A549 (cell line): ENCODE measurements at regions not wholly inside any gene's neighbourhood (a gene's known extent, or its start where the extent isn't known, plus 50 kb on each side); places are given as distances from the start of the nearest gene placed in this dataset.

Source experiments
- ATAC-seq, 2 experiments: fragments of 200-7000 bp in 1 of 2; fragments of >200 bp in 1 of 2; cut with Nextera tagmentation in 1 of 2; cut with Tn5 transposase in 1 of 2; 3 replicates each; pipeline versions ENCODE4 v1.8.0 to v1.9.1; 2018 to 2020; ENCODE audit warnings: mild to moderate bottlenecking in 1 of 2, moderate library complexity in 1 of 2
- CTCF ChIA-PET: fragments of 300-600 bp; sonication (Branson Sonifier 250); formaldehyde crosslinking; extraction: SDS; loops from one replicate; lab custom pipeline; 2021; ENCODE audit warnings: antibody characterized with exemption, inconsistent platforms; lab: Yijun Ruan, JAX
- POLR2A ChIA-PET: fragments of 350-600 bp; formaldehyde crosslinking; extraction: SDS; loops from one replicate; lab custom pipeline; 2021; ENCODE audit warnings: antibody characterized with exemption, inconsistent platforms; lab: Yijun Ruan, JAX
- DNase-seq, 2 experiments: peaks; one replicate each; pipeline versions ENCODE4 v3.0.0 to v3.0.0-alpha.2; 2011 to 2016; ENCODE audit warnings: low read depth in 1 of 2, low spot score in 1 of 2
- FAIRE-seq: peaks from 2 replicates; lab custom pipeline; 2011; peaks lifted over from hg19 to GRCh38; lab: Jason Lieb, UNC
- H3K27ac ChIP-seq, 2 experiments: fragments of >200 bp; sonication (Bioruptor Twin); formaldehyde crosslinking; 3 replicates each; pipeline ENCODE4 v1.5.1; 2016 to 2017
- H3K4me1 ChIP-seq: fragments of >200 bp; sonication (Bioruptor Twin); formaldehyde crosslinking; 3 replicates; pipeline ENCODE4 v1.6.1; 2016
- H3K4me2 ChIP-seq: fragments of >200 bp; sonication (Bioruptor Twin); formaldehyde crosslinking; 3 replicates; pipeline ENCODE4 v1.6.1; 2016
- H3K4me3 ChIP-seq: fragments of >200 bp; sonication (Bioruptor Twin); formaldehyde crosslinking; 3 replicates; pipeline ENCODE4 v1.5.1; 2016
- H3K9me3 ChIP-seq: fragments of >200 bp; sonication (Bioruptor Twin); formaldehyde crosslinking; 3 replicates; pipeline ENCODE4 v1.6.1; 2016
- CBX8 ChIP-seq: fragments of 200-600 bp; sonication (generic); IDR thresholded peaks from 2 replicates; pipeline ENCODE4 v1.6.1; 2016
- EHF ChIP-seq: fragments of 250-450 bp; sonication (Bioruptor Pico); IDR thresholded peaks from 2 replicates; pipeline ENCODE4 v1.5.0; 2020; ENCODE audit warnings: mild to moderate bottlenecking
- EP300 ChIP-seq, 2 experiments: fragments of >200 bp; sonication (Bioruptor Twin); formaldehyde crosslinking; IDR thresholded peaks; 2 replicates in 1 of 2; 3 replicates in 1 of 2; pipeline ENCODE4 v1.6.1; 2016 to 2017
- FOSB ChIP-seq: fragments of 250-450 bp; sonication (Bioruptor Pico); IDR thresholded peaks from 2 replicates; pipeline ENCODE4 v1.5.0; 2020; ENCODE audit warnings: mild to moderate bottlenecking, moderate library complexity
- HDAC2 ChIP-seq: fragments of 200-600 bp; sonication (generic); IDR thresholded peaks from 2 replicates; pipeline ENCODE4 v1.6.1; 2016
- HOXB13 ChIP-seq: fragments of 250-450 bp; sonication (Bioruptor Pico); IDR thresholded peaks from 2 replicates; pipeline ENCODE4 v1.5.0; 2020; ENCODE audit warnings: low read depth, mild to moderate bottlenecking, moderate library complexity
- JUN ChIP-seq, 2 experiments: fragments of >200 bp; sonication (Bioruptor Twin); formaldehyde crosslinking; IDR thresholded peaks; 2 replicates in 1 of 2; 3 replicates in 1 of 2; pipeline ENCODE4 v1.6.1; 2016 to 2017
- KDM1A ChIP-seq: fragments of 200-600 bp; sonication (generic); IDR thresholded peaks from 2 replicates; pipeline ENCODE4 v1.6.1; 2016; ENCODE audit warnings: low read depth, mild to moderate bottlenecking
- KDM5A ChIP-seq: fragments of 200-600 bp; sonication (generic); IDR thresholded peaks from 2 replicates; pipeline ENCODE4 v1.6.1; 2016; ENCODE audit warnings: antibody characterized with exemption, mild to moderate bottlenecking
- MAZ ChIP-seq: fragments of 150-350 bp; IDR thresholded peaks from 2 replicates; pipeline ENCODE4 v1.6.1; 2014; ENCODE audit warnings: antibody characterized with exemption, low read depth, low read length, borderline replicate concordance
- MYC ChIP-seq: IDR thresholded peaks from 2 replicates; pipeline ENCODE4 v1.6.1; 2012; ENCODE audit warnings: mild to moderate bottlenecking, inconsistent platforms, low read length, improper control_type of control experiment, borderline replicate concordance
- NFE2L2 ChIP-seq: fragments of 150-350 bp; conservative IDR thresholded peaks from 2 replicates; pipeline ENCODE4 v1.6.1; 2014; ENCODE audit warnings: low read length
- NPAS2 ChIP-seq: fragments of 250-450 bp; sonication (Bioruptor Pico); IDR thresholded peaks from 2 replicates; pipeline ENCODE4 v1.8.0; 2022; ENCODE audit warnings: mild to moderate bottlenecking, moderate library complexity, borderline replicate concordance
- PHF8 ChIP-seq: fragments of 200-600 bp; sonication (generic); IDR thresholded peaks from 2 replicates; pipeline ENCODE4 v1.6.1; 2016; ENCODE audit warnings: low read depth, mild to moderate bottlenecking, antibody characterized with exemption, moderate library complexity, borderline replicate concordance
- POLR2A ChIP-seq: IDR thresholded peaks from 2 replicates; pipeline ENCODE4 v1.6.1; 2012; ENCODE audit warnings: mild to moderate bottlenecking, low read length
- POLR2AphosphoS2 ChIP-seq: conservative IDR thresholded peaks from 2 replicates; pipeline ENCODE4 v1.6.1; 2012; ENCODE audit warnings: low read length, improper control_type of control experiment, inconsistent platforms
- RCOR1 ChIP-seq: fragments of 150-350 bp; IDR thresholded peaks from 2 replicates; pipeline ENCODE4 v1.6.1; 2014; ENCODE audit warnings: antibody characterized with exemption, low read length, low read depth
- RNF2 ChIP-seq: fragments of 200-600 bp; sonication (generic); IDR thresholded peaks from 2 replicates; pipeline ENCODE4 v1.6.1; 2016; ENCODE audit warnings: low read depth, mild to moderate bottlenecking, antibody characterized with exemption, moderate library complexity, borderline replicate concordance
- SREBF2 ChIP-seq: fragments of 450-650 bp; IDR thresholded peaks from 2 replicates; pipeline ENCODE4 v1.6.1; 2014; ENCODE audit warnings: mild to moderate bottlenecking, moderate library complexity
- ZC3H11A ChIP-seq: fragments of 450-650 bp; IDR thresholded peaks from 2 replicates; pipeline ENCODE4 v1.6.1; 2014; ENCODE audit warnings: antibody characterized with exemption, mild to moderate bottlenecking
- WGBS: methylation state at CpG from one replicate; pipeline ENCODE4 v1.1.6; 2017; ENCODE audit errors: missing lambda C conversion rate; 5-methylcytosine and 5-hydroxymethylcytosine counted together

- Histone ChIP-seq H3K4me2 (no peak overlapping the region), H3K9me3 (no peaks in the 10 kb centered on the region), H3K4me1 (peaks cover under 1% of the 10 kb centered on the region), H3K27ac (no peak overlapping the region), H3K4me3 (no peak overlapping the region)
- ChIA-PET CTCF (interaction anchor here (0.6 kb wide), 2 partner anchors 88 to 237 kb away, joined by 3 read pairs; no protein-coding TSS in a partner anchor), POLR2A (no interaction called here)
- DNase-seq (no peak), ATAC-seq (no peak), FAIRE-seq (no peak)
- TF ChIP-seq JUN (IDR thresholded peaks at IDR 0.05) (no peak), HOXB13 (no peak), EP300 (IDR thresholded peaks at IDR 0.05) (no peak), NPAS2 (CRISPR knock-in tag) (no peak), SREBF2 (no peak), KDM1A (no peak), RNF2 (no peak), CBX8 (no peak), POLR2AphosphoS2 (no peak), NFE2L2 (no peak)
- WGBS = 92% methylated on average over 2 of the region's 2 CpGs
Measured at GRCh38 chr6:139603581-139603980, 229.1 kb upstream of the CITED2 start.

DNA sequence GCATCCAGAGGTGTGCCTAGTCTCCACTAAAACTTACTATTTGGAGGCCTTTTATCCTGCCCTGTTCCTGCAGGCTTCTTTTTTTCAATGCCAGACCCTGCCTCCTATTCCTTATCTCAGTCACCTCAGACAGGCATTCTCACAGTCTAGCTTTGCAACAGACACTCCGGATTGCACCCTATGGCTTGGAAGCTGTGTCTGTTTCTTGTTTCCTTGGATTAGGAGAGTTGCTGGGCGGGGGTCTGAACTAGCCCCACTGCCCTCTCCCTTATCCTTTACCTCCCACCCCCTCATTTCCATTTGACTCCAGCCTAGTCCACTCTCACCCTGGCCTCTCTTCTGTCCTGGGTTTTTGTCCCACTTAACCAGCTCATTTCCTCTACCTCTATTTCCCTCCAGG, 228.1 kb upstream of the CITED2 start:
- CTCF ChIA-PET = no interaction called here
- FAIRE-seq = no peak
- TF ChIP-seq HOXB13 = no peak
- no peak for TF ChIP-seq POLR2A
- DNase-seq = no peak
- peaks cover 10% of the 10 kb centered on the region for H3K4me1 ChIP-seq
- WGBS = 67% methylated on average over 2 of the region's 2 CpGs
- no peak for ATAC-seq
- POLR2A ChIA-PET = no interaction called here
- H3K4me2 ChIP-seq = no peak overlapping the region
- no peaks in the 10 kb centered on the region for H3K9me3 ChIP-seq
- no peak overlapping the region for H3K4me3 ChIP-seq
- H3K27ac ChIP-seq = no peak overlapping the region

DNA sequence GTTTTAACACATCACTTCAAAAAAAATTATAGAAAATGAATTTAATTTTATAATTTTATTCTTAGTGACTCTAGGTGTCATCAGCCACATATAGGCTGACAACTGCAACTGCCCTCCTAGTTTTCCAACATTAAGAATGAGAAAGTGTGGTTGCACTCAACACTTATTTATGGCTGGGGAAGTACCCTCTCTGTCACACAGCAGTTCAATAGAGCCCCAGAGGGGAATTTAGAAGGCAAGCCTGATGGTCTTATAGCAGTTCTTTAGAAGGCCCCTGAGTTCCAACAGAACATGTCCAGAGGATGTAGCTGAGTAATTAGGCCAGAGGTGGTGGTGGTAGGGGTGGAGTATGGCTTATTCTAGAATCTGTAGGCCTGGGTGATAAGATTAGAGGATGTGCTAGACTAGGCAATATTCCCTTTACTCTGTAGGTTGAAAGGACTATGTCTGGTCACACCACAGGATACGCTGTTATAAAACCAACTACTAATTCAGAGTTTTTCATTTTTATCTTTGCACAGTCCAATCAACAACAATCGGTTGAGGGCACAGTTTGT, 226.5 kb upstream of the CITED2 start:
- FAIRE-seq = no peak
- CTCF ChIA-PET = no interaction called here
- ATAC-seq = no peak

DNA sequence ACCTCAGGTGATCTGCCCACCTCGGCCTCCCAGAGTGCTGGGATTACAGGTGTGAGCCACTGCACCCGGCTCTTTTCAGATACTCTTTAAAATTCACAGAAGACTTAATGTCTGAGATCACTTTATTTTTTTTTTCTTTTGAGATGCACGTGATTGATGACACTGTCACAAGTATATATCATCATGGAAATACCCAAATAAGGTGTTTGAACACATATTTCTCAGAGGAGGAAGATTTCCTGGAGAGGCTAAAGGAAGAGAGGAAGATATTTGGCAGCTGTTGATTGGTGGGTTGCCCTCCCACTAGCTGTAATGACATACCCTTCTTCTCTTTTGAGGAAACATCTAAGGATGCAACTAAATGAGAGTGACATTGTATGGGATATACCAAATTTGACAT, 225.9 kb upstream of the CITED2 start:
- CTCF ChIA-PET = no interaction called here
- no peak overlapping the region for H3K4me3 ChIP-seq
- no peaks in the 10 kb centered on the region for H3K9me3 ChIP-seq
- FAIRE-seq (no peak), ATAC-seq (no peak), DNase-seq (no peak)
- H3K27ac ChIP-seq = no peak overlapping the region
- TF ChIP-seq ZC3H11A (no peak), PHF8 (no peak), EHF (CRISPR knock-in tag) (no peak), MYC (no peak), RCOR1 (no peak), FOSB (CRISPR knock-in tag) (no peak), NPAS2 (CRISPR knock-in tag) (no peak), KDM5A (no peak), RNF2 (no peak)
- POLR2A ChIA-PET = no interaction called here
- peaks cover 22% of the 10 kb centered on the region for H3K4me1 ChIP-seq
- 76% methylated on average over 3 of the region's 3 CpGs for WGBS
- no peak overlapping the region for H3K4me2 ChIP-seq

More for the DNA sequence above, 226.5 kb upstream of the CITED2 start:
- no peak overlapping the region for H3K4me2 ChIP-seq
- POLR2A ChIA-PET = no interaction called here
- TF ChIP-seq HDAC2 (no peak), MAZ (no peak)
- H3K9me3 ChIP-seq = no peaks in the 10 kb centered on the region
- H3K4me3 ChIP-seq = no peak overlapping the region
- DNase-seq = no peak
- peaks cover 19% of the 10 kb centered on the region for H3K4me1 ChIP-seq
- H3K27ac ChIP-seq = no peak overlapping the region
- WGBS = 85% methylated on average over 2 of the region's 2 CpGs
